ENCODE measurements at regions not wholly inside any gene's neighbourhood (a gene's known extent, or its start where the extent isn't known, plus 50 kb on each side); places are given as distances from the start of the nearest gene placed in this dataset.

GRCh38 chr4:151922811-151923210, 162.0 kb upstream of the GATB start:
- TF ChIP-seq EZH2phosphoT487 (IDR thresholded peaks at IDR 0.05; ENCODE audit: insufficient read depth, low read depth) (no peak), EZH2 (IDR thresholded peaks at IDR 0.05; ENCODE audit: insufficient read depth, poor library complexity, severe bottlenecking) (no peak)

Data from GM23248 (cell line).